ENCODE measurements at regions not wholly inside any gene's neighbourhood (a gene's known extent, or its start where the extent isn't known, plus 50 kb on each side); places are given as distances from the start of the nearest gene placed in this dataset.
A peak's percentile ranks its signal among the peaks of the same experiment; 100 is the strongest.

GRCh38 chr10:107623292-107623691 lies 458.8 kb upstream of the SORCS1 start:
- no peak for DNase-seq

GRCh38 chr10:107619139-107619538 lies 454.6 kb upstream of the SORCS1 start:
- DNase-seq: no peak

GRCh38 chr10:107618504-107618994 lies 454.0 kb upstream of the SORCS1 start:
- no peak for DNase-seq

- peak; percentile 15 for DNase-seq
Measured at GRCh38 chr10:107616463-107617410, 452.2 kb upstream of the SORCS1 start.

- no peak for DNase-seq
Measured at GRCh38 chr10:107616031-107616430, 451.5 kb upstream of the SORCS1 start.

- no peak for DNase-seq
Measured at GRCh38 chr10:107614939-107615685, 450.6 kb upstream of the SORCS1 start.

GRCh38 chr10:107611115-107611514 lies 446.6 kb upstream of the SORCS1 start:
- DNase-seq: no peak

- DNase-seq: no peak
Measured at GRCh38 chr10:107589081-107589480, 424.6 kb upstream of the SORCS1 start.

- no peak for DNase-seq
Measured at GRCh38 chr10:107585630-107586029, 421.1 kb upstream of the SORCS1 start.

- DNase-seq: no peak
Measured at GRCh38 chr10:107583974-107584373, 419.5 kb upstream of the SORCS1 start.

GRCh38 chr10:107579970-107580369 lies 415.5 kb upstream of the SORCS1 start:
- DNase-seq: no peak

GRCh38 chr10:107577221-107577620 lies 412.7 kb upstream of the SORCS1 start:
- no peak for DNase-seq

GRCh38 chr10:107576746-107577145 lies 412.2 kb upstream of the SORCS1 start:
- DNase-seq: no peak

GRCh38 chr10:107565014-107565413 lies 400.5 kb upstream of the SORCS1 start:
- DNase-seq: no peak

- no peak for DNase-seq
Measured at GRCh38 chr10:107561136-107561650, 396.7 kb upstream of the SORCS1 start.

GRCh38 chr10:107557916-107558315 lies 393.4 kb upstream of the SORCS1 start:
- no peak for DNase-seq

- no peak for DNase-seq
Measured at GRCh38 chr10:107554333-107554732, 389.8 kb upstream of the SORCS1 start.

- DNase-seq: no peak
Measured at GRCh38 chr10:107553470-107553869, 389.0 kb upstream of the SORCS1 start.

GRCh38 chr10:107552963-107553362 lies 388.5 kb upstream of the SORCS1 start:
- DNase-seq: no peak

GRCh38 chr10:107548301-107548700 lies 383.8 kb upstream of the SORCS1 start:
- DNase-seq: no peak

GRCh38 chr10:107546986-107547385 lies 382.5 kb upstream of the SORCS1 start:
- no peak for DNase-seq

GRCh38 chr10:107546284-107546683 lies 381.8 kb upstream of the SORCS1 start:
- DNase-seq: no peak

- no peak for DNase-seq
Measured at GRCh38 chr10:107545717-107546116, 381.2 kb upstream of the SORCS1 start.
